ENCODE measurements at regions not wholly inside any gene's neighbourhood (a gene's known extent, or its start where the extent isn't known, plus 50 kb on each side); places are given as distances from the start of the nearest gene placed in this dataset.

- TF ChIP-seq EZH2 (IDR thresholded peaks at IDR 0.05; ENCODE audit: borderline replicate concordance, low read depth, low read length, severe bottlenecking) (no peak), CTCF (IDR thresholded peaks at IDR 0.05; ENCODE audit: extremely low read depth in 1 of 2, insufficient read depth in 1 of 2, low read depth in 1 of 2, low read length in 2 of 2) (no peak), JUN (IDR thresholded peaks at IDR 0.05; ENCODE audit: borderline replicate concordance, insufficient read depth, insufficient read length, low read depth) (no peak), MYC (IDR thresholded peaks at IDR 0.05; ENCODE audit: low read depth, low read length) (no peak), POLR2A (IDR thresholded peaks at IDR 0.05; ENCODE audit: low read depth, low read length) (no peak), POLR2AphosphoS5 (IDR thresholded peaks at IDR 0.05; ENCODE audit: insufficient read depth, low read depth, low read length) (no peak), FOS (IDR thresholded peaks at IDR 0.05; ENCODE audit: borderline replicate concordance, insufficient read depth, low read length) (no peak), GATA2 (IDR thresholded peaks at IDR 0.05; ENCODE audit: insufficient read depth, insufficient read length, low read depth, low read length) (no peak)
- TF ChIP-seq, protein P1, sequence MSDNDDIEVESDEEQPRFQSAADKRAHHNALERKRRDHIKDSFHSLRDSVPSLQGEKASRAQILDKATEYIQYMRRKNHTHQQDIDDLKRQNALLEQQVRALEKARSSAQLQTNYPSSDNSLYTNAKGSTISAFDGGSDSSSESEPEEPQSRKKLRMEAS (IDR thresholded peaks at IDR 0.05; ENCODE audit: insufficient read depth, insufficient read length): no peak
Observed at GRCh38 chr20:26276554-26277210, 580.0 kb upstream of the ZNF337 start.
